Body of pancreas (tissue), 4 donors: ENCODE measurements at regions not wholly inside any gene's neighbourhood (a gene's known extent, or its start where the extent isn't known, plus 50 kb on each side); places are given as distances from the start of the nearest gene placed in this dataset.
A peak's percentile ranks its signal among the peaks of the same experiment; 100 is the strongest.
"Not testable (repeated sequence)": the region's sequence is repeated elsewhere in the genome, so short reads cannot be mapped to it uniquely, and the experiment has no call there.

ENCODE experiments used
- ATAC-seq: fragments of 150-250 bp; one replicate; pipeline ENCODE4 v1.9.1; 2016
- DNase-seq, 4 donors: peaks; one replicate each; pipeline ENCODE4 v3.0.0-alpha.2; 2019
- H3K27ac ChIP-seq, 4 donors: fragments of 200-600 bp; sonication (generic); 1 replicate in 3 of 4; 2 replicates in 1 of 4; pipeline versions ENCODE4 v1.5.1 to v1.6.1; 2016 to 2019; ENCODE audit warnings: mild to moderate bottlenecking in 1 of 4, mixed read lengths in 1 of 4, moderate library complexity in 1 of 4
- H3K27me3 ChIP-seq, 2 donors: fragments of 200-600 bp; sonication (generic); one replicate each; pipeline ENCODE4 v1.6.0; 2016; ENCODE audit warnings: mild to moderate bottlenecking in 1 of 2
- H3K36me3 ChIP-seq, 2 donors: fragments of 200-600 bp; sonication (generic); replicated peaks in 1 of 2; 2 replicates each; pipeline ENCODE4 v1.5.1; 2016; ENCODE audit warnings: low read depth in 2 of 2; ENCODE audit not compliant: insufficient read depth in 1 of 2
- H3K4me1 ChIP-seq: fragments of 200-600 bp; sonication (generic); one replicate; pipeline ENCODE4 v1.6.0; 2016
- H3K4me3 ChIP-seq, 2 donors: fragments of 200-600 bp; sonication (generic); 1 replicate in 1 of 2; 2 replicates in 1 of 2; pipeline ENCODE4 v1.5.1; 2016 to 2019
- H3K9me3 ChIP-seq, 3 donors: fragments of 200-600 bp; sonication (generic); 1 replicate in 2 of 3; 2 replicates in 1 of 3; pipeline ENCODE4 v1.5.1; 2016
- CTCF ChIP-seq, 7 experiments: fragments of 450-650 bp in 4 of 7; fragments of 200-600 bp in 3 of 7; sonication (generic) in 3 of 7; IDR thresholded peaks; one replicate each; pipeline ENCODE4 v1.5.1; 2016 to 2019; ENCODE audit warnings: antibody characterized with exemption in 7 of 7
- POLR2A ChIP-seq, 3 donors: fragments of 450-650 bp; IDR thresholded peaks; one replicate each; pipeline ENCODE4 v1.6.1; 2016; ENCODE audit warnings: antibody characterized with exemption in 3 of 3, mild to moderate bottlenecking in 2 of 3
- WGBS, 2 donors: methylation state at CpG; one replicate each; pipeline ENCODE4 v1.1.5; 2017; 5-methylcytosine and 5-hydroxymethylcytosine counted together
- intact Hi-C: fragments of 100-400 bp; cut with DNase I; formaldehyde crosslinking; loops from one replicate; pipeline ENCODE4 v1.15.1; 2023

- DNase-seq (peak in 2 of 4 donors; percentile 24 to 38), ATAC-seq (peak; percentile 43)
- no peaks in the 10 kb centered on the region for H3K9me3 ChIP-seq
- no peaks in the 10 kb centered on the region for H3K27me3 ChIP-seq
- peaks cover 21% of the 10 kb centered on the region for H3K4me1 ChIP-seq
- 51 to 57% methylated on average over 4 of the region's 4 CpGs for WGBS, 2 donors
- TF ChIP-seq POLR2A (IDR thresholded peaks at IDR 0.05) (no peak), CTCF (IDR thresholded peaks at IDR 0.05) (no peak)
- H3K27ac ChIP-seq = no peak overlapping the region
- H3K36me3 ChIP-seq = no peaks in the 10 kb centered on the region
- H3K4me3 ChIP-seq = no peak overlapping the region
- intact Hi-C loops = no loop called here
These were observed 226.9 kb upstream of the NRIP1 start for GRCh38 chr21:15291621-15292266.

DNA sequence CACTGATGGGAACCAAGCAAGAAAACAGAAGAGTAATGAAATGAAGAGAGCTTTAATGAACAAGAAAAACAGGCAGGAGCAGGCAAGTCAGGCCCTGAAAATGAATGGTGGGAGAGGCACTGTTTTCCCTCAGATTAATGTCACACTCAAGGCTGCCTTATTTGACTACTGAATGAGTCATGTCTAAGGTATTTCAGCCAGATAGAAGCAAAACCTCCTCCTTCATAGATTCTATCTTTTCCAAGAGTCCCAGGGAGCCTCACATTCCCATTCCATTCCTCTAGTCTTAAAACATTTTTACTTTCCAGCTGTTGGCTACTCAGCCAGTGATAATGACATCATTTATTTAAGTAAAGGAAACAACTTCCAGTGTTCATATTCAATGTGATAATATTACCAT is 228.4 kb upstream of the NRIP1 start:
- DNase-seq (no peak), ATAC-seq (peak; percentile 37)
- no peak for TF ChIP-seq CTCF (IDR thresholded peaks at IDR 0.05)
- TF ChIP-seq POLR2A (IDR thresholded peaks at IDR 0.05) = no peak

GRCh38 chr21:15295875-15296274 is 231.1 kb upstream of the NRIP1 start:
- no peaks in the 10 kb centered on the region for H3K27me3 ChIP-seq
- TF ChIP-seq CTCF (IDR thresholded peaks at IDR 0.05) (no peak), POLR2A (IDR thresholded peaks at IDR 0.05) (no peak)
- DNase-seq = no peak
- ATAC-seq = no peak
- H3K27ac ChIP-seq = no peak overlapping the region
- intact Hi-C loops = no loop called here
- H3K36me3 ChIP-seq = no peaks in the 10 kb centered on the region
- H3K4me1 ChIP-seq = peaks cover 15% of the 10 kb centered on the region
- 90 to 100% methylated on average over 2 of the region's 2 CpGs for WGBS, 2 donors
- H3K9me3 ChIP-seq = no peaks in the 10 kb centered on the region
- H3K4me3 ChIP-seq = no peak overlapping the region

More for the DNA sequence above, 228.4 kb upstream of the NRIP1 start:
- Histone ChIP-seq H3K27me3 (no peaks in the 10 kb centered on the region), H3K4me1 (peaks cover 21% of the 10 kb centered on the region), H3K9me3 (no peaks in the 10 kb centered on the region), H3K27ac (no peak overlapping the region), H3K4me3 (no peak overlapping the region), H3K36me3 (no peaks in the 10 kb centered on the region)
- intact Hi-C loops = no loop called here

DNA sequence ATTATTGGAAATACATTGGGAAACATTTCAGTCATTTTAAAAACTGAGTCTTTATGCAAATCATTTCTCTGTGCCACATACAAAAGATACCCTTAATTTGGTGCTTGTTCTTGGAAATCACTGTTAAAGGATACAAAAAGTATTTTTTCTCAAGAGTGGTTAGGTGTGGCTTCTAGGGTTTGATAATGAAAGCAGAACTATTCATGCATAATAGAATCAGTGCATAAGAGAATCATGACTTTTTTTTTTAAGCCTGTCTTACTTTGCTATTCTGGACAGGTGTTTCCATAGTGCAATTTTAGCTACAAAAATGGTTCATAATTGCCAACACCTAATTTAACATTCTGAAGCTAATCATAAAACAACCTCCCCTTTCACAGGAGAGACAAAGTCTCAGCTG is 233.0 kb upstream of the NRIP1 start:
- Histone ChIP-seq H3K9me3 (no peaks in the 10 kb centered on the region), H3K36me3 (no peaks in the 10 kb centered on the region), H3K4me1 (peaks cover 4% of the 10 kb centered on the region), H3K27me3 (no peaks in the 10 kb centered on the region), H3K4me3 (no peak overlapping the region), H3K27ac (no peak overlapping the region)
- intact Hi-C loops = no loop called here
- no peak for TF ChIP-seq CTCF (IDR thresholded peaks at IDR 0.05)
- no peak for TF ChIP-seq POLR2A (IDR thresholded peaks at IDR 0.05)
- ATAC-seq (no peak), DNase-seq (no peak)

- no peak for TF ChIP-seq CTCF (IDR thresholded peaks at IDR 0.05)
- no peak for TF ChIP-seq POLR2A (IDR thresholded peaks at IDR 0.05)
- Histone ChIP-seq H3K4me1 (peaks cover 1% of the 10 kb centered on the region), H3K36me3 (no peaks in the 10 kb centered on the region), H3K9me3 (no peaks in the 10 kb centered on the region), H3K27ac (no peak overlapping the region), H3K27me3 (no peaks in the 10 kb centered on the region), H3K4me3 (no peak overlapping the region)
- DNase-seq (no peak), ATAC-seq (no peak)
- 83 to 91% methylated on average over 4 of the region's 4 CpGs for WGBS, 2 donors
- intact Hi-C loops = no loop called here
These were observed 233.5 kb upstream of the NRIP1 start for GRCh38 chr21:15298306-15298705.

DNA sequence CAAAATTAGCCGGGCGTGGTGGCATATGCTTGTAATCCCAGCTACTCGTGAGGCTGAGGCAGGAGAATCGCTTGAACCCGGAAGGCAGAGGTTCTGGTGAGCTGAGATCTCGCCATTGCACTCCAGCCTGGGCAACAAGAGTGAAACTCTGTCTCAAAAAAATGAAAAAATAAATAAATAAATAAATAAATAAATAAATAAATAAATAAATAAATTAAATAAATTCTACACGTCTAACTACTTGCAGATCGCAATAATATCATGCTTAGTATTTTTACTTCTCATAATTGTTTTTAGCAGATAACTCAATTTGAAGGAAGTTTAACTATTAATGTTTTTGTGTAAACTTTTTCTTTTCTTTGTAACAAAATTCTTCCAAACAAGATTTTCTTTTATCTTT is 234.0 kb upstream of the NRIP1 start:
- ATAC-seq, H3K36me3 ChIP-seq, DNase-seq, H3K27me3 ChIP-seq, H3K4me3 ChIP-seq, intact Hi-C loops, H3K9me3 ChIP-seq, H3K27ac ChIP-seq, H3K4me1 ChIP-seq: not testable (repeated sequence)
- 96 to 97% methylated on average over 8 of the region's 8 CpGs for WGBS, 2 donors
